ENCODE measurements at regions not wholly inside any gene's neighbourhood (a gene's known extent, or its start where the extent isn't known, plus 50 kb on each side); places are given as distances from the start of the nearest gene placed in this dataset.

- TF ChIP-seq SIN3A (IDR thresholded peaks at IDR 0.05; ENCODE audit: borderline replicate concordance, insufficient read depth, low read length) (no peak), REST (IDR thresholded peaks at IDR 0.05; ENCODE audit: insufficient read depth in 1 of 2, low read depth in 2 of 2, low read length in 2 of 2) (no peak), POLR2AphosphoS5 (IDR thresholded peaks at IDR 0.05; ENCODE audit: low read depth, low read length) (no peak)
Measured at GRCh38 chr10:128539510-128540127, 413.4 kb upstream of the MKI67 start.

Data from PFSK-1 (cell line).